HG03378 (cell line): ENCODE measurements at regions not wholly inside any gene's neighbourhood (a gene's known extent, or its start where the extent isn't known, plus 50 kb on each side); places are given as distances from the start of the nearest gene placed in this dataset.
"Not testable (repeated sequence)": the region's sequence is repeated elsewhere in the genome, so short reads cannot be mapped to it uniquely, and the experiment has no call there.

Experiments used
- ATAC-seq: cut with Tn5 transposase; IDR thresholded peaks from one replicate; pipeline ENCODE4 v1.9.1; 2021; ENCODE audit warnings: mild to moderate bottlenecking, moderate library complexity; ENCODE audit not compliant: unreplicated experiment

- no peak for ATAC-seq
These were observed 308.3 kb downstream of the NR2F2 start for GRCh38 chr15:96638793-96639192.

GRCh38 chr15:96645796-96646195, 315.3 kb downstream of the NR2F2 start:
- ATAC-seq, result no peak

GRCh38 chr15:96648866-96649265, 318.4 kb downstream of the NR2F2 start:
- ATAC-seq, result no peak

DNA sequence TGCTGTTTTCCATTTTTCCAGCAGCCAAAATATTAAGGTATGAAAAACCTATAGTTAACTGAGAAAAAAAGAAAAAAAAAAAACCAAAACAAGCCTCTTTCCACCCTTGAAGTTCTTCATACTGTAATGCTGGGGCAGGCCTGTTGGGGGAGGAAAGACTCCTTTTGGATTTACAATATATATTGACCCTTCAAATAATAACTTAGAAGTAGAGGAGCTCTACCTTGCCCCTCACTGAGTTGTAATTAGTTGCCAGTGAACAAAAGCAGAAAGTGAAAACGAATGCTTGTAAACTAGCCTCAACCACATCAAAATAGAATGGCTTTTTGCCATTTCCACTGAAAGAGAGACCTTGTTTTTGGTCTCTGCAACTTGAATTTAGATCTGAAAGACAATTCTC, 326.6 kb downstream of the NR2F2 start:
- ATAC-seq, result no peak

DNA sequence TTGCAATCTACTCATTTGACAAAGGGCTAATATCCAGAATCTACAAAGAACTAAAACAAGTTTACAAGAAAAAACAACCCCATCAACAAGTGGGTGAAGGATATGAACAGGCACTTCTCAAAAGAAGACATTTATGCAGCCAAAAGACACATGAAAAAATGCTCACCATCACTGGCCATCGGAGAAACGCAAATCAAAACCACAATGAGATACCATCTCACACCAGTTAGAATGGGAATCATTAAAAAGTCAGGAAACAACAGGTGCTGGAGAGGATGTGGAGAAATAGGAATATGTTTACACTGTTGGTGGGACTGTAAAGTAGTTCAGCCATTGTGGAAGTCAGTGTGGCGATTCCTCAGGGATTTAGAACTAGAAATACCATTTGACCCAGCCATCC, 336.5 kb downstream of the NR2F2 start:
- ATAC-seq, result not testable (repeated sequence)

DNA sequence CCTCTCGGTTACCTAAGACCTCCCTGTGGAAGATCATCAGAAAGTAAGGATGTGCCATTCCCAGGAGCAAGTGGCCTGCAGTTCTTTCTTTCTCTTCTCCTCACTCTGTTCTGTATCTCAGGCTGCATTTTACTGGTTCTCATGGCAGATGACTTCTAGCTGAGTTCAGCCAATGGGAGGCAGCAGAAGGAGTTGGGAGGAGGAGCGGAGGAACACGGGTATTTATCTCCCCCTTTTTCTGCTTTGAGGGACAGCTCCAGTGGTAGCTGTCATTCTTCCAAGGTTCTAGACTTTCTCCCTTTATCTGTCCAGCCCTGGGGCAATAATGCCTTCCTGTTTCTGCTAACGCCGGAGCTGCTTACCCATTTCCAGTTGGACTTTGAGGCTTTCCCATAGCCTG, 339.9 kb downstream of the NR2F2 start:
- no peak for ATAC-seq

- no peak for ATAC-seq
These were observed 342.1 kb downstream of the NR2F2 start for GRCh38 chr15:96672629-96673028.

DNA sequence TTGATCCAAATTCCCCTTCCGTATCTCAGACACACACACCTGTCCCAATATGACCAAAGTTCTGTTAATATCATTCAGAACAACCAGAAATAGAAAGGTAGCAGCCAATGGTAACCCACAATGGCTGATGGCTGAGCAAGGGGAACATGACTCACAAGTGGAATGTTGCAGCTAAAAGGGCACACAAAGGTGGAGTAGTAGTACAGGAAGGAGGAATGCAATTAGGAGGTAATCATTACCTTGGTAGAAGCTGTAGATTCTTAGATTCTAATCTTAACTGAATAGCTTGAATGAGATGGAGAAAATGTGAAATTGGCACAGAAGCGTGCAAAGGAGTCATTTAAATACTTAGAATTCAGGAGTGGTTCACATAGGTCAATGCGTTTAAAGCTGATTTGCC, 347.9 kb downstream of the NR2F2 start:
- no peak for ATAC-seq

GRCh38 chr15:96687388-96688107, 357.0 kb downstream of the NR2F2 start:
- ATAC-seq, result no peak

DNA sequence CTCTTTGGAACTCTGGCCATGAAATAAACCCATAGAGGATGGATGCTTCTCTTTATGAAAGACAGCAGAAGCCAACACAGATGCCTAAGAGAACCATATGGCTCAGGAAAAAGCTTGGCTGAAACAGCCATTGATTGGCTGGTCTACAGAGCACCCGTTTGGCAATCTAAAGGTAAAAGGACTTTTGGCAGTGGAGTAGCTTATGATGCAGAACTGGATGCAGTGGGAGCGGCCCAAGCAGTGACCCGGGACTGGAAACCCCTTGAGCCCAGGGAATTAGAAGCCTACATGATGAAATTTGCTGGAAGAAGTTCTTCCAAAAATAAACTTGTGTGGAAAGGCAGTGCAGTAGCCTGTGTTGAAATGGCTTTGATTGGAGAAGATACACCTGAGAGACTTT, 360.2 kb downstream of the NR2F2 start:
- no peak for ATAC-seq

- ATAC-seq, result no peak
These were observed 362.3 kb downstream of the NR2F2 start for GRCh38 chr15:96692826-96693225.

- ATAC-seq, result no peak
These were observed 363.0 kb downstream of the NR2F2 start for GRCh38 chr15:96693515-96693914.

GRCh38 chr15:96693990-96694517, 363.6 kb downstream of the NR2F2 start:
- ATAC-seq, result no peak

GRCh38 chr15:96695426-96695825, 364.9 kb downstream of the NR2F2 start:
- ATAC-seq, result no peak

DNA sequence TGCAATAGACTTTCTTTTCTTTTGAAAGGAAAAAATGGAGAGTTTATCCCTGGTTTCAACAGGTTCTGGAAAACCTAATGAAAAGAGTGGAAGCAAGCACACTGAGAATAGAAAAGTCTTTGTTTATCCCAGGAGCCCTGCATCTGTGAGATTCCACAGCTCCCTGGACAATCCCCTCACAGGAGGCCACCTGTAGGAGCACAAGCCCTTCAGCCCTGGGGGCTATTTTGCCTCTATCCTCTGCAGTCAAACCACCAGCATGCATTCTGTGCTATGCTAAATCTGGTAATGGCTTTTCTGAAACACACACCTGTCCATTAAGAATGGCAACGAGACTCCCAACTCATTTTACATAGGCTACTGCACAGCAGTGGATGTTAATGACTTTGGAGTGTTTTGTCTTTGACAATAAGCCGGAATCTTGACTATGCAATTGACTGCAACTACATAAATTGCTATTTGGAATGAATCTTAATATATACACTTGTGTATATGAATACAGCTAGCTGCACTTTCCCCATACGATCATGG, 369.4 kb downstream of the NR2F2 start:
- ATAC-seq, result no peak

- ATAC-seq, result no peak
These were observed 370.1 kb downstream of the NR2F2 start for GRCh38 chr15:96700555-96700954.

GRCh38 chr15:96701443-96701842, 370.9 kb downstream of the NR2F2 start:
- ATAC-seq, result no peak

DNA sequence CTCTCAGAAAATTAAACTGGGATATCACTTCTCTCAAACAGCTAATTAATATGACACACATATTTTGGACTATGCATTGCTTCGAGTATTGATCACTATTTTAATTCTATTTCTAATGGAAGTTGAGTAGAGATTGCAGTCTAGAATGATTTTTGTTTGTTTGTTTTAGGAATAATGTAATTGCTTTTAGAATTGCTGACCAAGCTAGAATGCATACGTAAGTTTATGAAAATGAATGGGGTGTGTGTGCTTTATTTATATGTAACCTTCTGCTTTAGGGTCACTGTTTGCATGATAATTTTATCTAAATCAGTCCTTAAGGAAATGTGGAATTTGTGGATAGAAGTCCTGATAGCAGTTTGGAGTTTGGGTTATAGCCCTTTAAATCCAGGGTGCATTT, 371.4 kb downstream of the NR2F2 start:
- no peak for ATAC-seq

DNA sequence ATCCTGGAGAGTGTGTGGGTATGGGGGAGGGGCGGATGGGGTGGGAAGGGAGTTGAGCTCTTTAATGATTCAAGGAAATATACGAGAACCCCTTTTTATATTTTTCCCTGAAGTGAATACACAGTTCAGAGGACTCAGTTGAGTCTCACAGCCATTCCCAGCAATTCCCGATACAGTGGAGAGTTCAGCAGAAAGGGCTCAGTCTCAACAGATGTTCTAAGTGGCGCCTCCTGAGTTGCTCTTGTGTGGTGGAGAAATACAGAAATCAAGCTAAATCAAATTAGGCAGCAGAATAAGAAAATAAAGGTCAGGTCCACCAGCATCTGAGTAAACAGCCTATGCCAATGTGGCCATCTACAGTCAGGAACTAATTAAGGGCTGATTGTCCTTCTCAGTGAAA, 372.1 kb downstream of the NR2F2 start:
- ATAC-seq, result no peak

DNA sequence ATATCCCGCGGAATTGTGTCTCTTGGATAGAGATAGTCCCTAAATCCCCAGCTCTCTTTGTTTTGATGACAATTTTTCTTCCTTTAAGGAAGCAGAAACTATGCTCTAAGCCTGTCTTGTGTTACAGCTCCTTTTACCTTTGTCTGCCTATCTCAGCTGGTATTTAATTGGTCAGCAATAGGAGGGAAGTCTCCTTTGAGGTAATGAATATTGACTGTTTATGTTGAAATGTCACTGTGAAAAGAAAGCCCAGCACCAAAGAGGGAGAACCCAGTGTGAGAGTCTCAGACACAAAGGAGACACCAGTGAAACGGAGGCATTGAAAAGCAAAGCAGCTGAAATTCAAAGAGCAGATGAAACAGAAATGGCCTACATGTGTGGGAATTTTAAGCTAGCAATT, 372.6 kb downstream of the NR2F2 start:
- no peak for ATAC-seq

- ATAC-seq, result no peak
These were observed 373.5 kb downstream of the NR2F2 start for GRCh38 chr15:96703794-96704550.

DNA sequence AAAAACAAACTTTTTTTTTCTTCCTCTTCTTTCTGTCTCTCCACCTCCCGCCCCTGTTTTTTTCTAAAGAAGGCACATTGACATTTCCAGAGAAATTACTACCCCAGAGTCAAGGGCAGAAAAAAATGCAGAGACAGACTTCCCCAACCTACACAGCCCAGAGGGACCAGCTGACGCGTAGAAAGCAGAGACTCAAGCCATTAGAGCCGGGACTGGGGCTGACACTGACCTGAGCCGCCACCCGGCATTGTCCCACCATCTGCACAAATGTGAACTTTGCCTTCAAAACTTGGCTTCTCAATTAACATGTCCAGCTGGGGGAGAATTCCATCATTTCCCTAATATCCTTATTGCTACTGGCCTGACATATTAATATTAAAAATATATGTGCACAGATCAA, 385.6 kb downstream of the NR2F2 start:
- no peak for ATAC-seq
